B cell (primary cell): ENCODE measurements at regions not wholly inside any gene's neighbourhood (a gene's known extent, or its start where the extent isn't known, plus 50 kb on each side); places are given as distances from the start of the nearest gene placed in this dataset.

Experiments
- CTCF ChIP-seq: fragments of 200-600 bp; IDR thresholded peaks from one replicate; pipeline ENCODE4 v1.8.0; 2022; ENCODE audit warnings: antibody characterized with exemption, mild to moderate bottlenecking
- EZH2 ChIP-seq: IDR thresholded peaks from 2 replicates; pipeline ENCODE4 v1.6.1; 2012; ENCODE audit warnings: borderline replicate concordance, low read depth, mild to moderate bottlenecking, moderate library complexity, low read length; ENCODE audit not compliant: insufficient read depth, poor library complexity, severe bottlenecking

- TF ChIP-seq CTCF (no peak), EZH2 (no peak)
These were observed 80.5 kb upstream of the PCED1B start for GRCh38 chr12:46998811-46999368.
